Stimulated activated CD4-positive, alpha-beta T cell treated with anti-CD3 and anti-CD28 coated beads, Interleukin-4, amount 100 ng/mL, for 48 hours (primary cell): ENCODE measurements at regions not wholly inside any gene's neighbourhood (a gene's known extent, or its start where the extent isn't known, plus 50 kb on each side); places are given as distances from the start of the nearest gene placed in this dataset.

Experiments
- DNase-seq, 2 donors: peaks; one replicate each; pipeline ENCODE4 v3.0.0-alpha.2; 2020; ENCODE audit warnings: low read depth in 2 of 2

DNA sequence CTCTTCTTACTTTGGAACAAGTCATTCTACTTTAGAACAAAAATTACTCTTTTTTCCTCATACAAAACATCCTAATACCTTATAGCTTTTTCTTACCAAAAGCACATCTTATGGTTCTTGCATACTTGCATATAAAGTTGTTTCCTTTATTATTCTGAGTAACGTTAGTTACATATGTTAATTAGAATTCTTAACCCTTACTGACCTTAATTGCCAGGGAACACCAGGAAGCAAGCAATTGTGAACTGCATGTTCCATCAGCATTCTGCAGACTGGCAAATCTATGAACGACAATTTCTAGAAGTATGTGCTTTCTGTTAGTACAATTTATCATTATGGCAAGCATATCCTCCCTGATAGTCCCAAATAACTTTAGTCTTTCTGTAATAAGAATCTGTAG lies 831.0 kb downstream of the C6orf118 start:
- no peak for DNase-seq

DNA sequence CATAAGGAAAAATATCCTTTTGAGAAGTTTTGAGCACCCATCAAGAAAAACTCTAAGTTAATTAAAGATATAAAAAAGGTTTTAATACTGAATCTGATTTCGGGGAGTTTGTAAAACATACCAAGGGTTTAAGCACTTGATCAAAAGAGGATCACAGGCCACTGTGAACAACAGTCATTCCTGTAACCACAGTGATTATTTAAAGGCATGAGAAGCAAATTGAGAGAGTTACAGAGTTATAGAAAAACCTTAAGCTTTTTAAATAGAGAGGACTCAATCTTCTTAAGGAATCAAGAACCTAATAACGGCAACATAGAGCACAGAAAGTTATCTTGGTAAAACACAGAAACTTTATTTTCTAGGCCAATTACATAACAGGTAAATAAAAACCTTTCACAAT lies 831.6 kb downstream of the C6orf118 start:
- no peak for DNase-seq

DNA sequence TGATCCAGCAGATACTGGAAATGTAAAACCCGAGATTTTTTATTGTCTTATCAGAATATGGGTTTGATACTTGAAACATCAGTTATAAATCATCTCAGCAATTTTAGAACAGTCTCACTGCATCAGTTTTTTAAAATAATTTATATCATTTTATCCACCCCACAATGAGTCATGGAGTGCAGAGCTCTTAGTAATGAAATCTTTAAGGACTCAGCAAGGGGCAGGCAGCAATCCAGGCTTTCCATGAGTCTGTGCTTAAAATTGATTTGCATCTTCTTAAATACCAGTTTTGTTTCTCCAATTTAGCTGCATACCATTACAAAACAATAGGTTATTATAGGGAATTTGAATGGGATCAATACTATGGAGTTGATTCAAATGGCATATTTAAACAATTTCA lies 832.3 kb downstream of the C6orf118 start:
- no peak for DNase-seq

DNA sequence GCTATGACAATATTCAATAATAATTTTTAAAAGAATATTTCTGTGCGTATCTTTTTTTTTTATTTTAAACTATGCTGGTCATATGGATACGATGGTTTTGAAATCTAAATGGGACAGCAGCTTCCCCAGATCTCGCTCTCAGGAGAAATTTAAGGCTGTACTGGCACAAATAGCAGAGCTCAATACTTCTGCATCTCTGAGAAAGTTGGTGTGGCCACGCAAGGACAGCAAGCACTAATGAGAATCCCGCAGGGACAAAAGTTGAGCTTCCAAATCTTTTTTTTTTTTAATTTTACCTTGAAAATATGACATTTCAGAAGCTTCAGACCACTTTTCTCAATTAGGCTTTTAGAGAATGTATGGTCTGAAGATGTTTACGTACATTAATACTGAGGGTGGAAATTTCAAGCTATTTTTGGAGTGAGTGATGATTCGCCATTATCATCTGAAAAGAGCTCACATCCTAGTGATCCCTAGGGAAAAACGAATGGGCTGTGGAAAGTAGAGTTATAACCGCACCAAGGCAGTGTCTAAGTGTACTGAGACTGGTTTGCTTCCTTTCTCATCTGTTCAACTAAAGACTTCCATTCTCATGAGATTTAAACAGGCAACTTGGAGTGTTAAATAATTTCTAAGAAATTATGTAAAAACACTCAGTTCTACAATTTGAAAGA lies 840.0 kb downstream of the C6orf118 start:
- no peak for DNase-seq

GRCh38 chr6:164455835-164456234 lies 853.6 kb downstream of the C6orf118 start:
- DNase-seq, result no peak

DNA sequence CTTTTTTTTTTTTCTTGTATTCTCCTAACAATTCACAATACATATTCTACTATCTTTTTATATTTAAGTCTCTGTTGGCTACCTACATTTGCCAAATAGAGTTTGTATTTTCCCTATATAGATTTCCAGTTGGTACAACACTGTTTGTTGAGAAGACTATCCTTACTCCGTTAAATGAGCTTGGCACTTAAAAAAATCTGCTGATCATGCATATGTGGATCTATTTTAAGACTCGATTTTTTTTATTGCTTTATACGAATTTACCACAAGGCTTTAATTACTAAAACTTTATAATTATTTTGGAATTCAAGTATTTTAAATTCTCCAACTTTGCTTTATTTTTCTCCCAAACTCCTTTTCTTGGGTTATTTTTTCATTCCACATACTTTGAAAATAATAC lies 855.6 kb downstream of the C6orf118 start:
- DNase-seq, result no peak

- no peak for DNase-seq
These were observed 866.8 kb downstream of the C6orf118 start for GRCh38 chr6:164442572-164442971.

- no peak for DNase-seq
These were observed 870.1 kb downstream of the C6orf118 start for GRCh38 chr6:164439331-164439730.

GRCh38 chr6:164436976-164437375 lies 872.4 kb downstream of the C6orf118 start:
- DNase-seq, result no peak

- DNase-seq, result no peak
These were observed 881.5 kb downstream of the C6orf118 start for GRCh38 chr6:164427728-164428402.

GRCh38 chr6:164424489-164424888 lies 884.9 kb downstream of the C6orf118 start:
- DNase-seq, result no peak

- no peak for DNase-seq
These were observed 890.3 kb downstream of the C6orf118 start for GRCh38 chr6:164419099-164419498.

- DNase-seq, result no peak
These were observed 891.2 kb downstream of the C6orf118 start for GRCh38 chr6:164418262-164418588.

DNA sequence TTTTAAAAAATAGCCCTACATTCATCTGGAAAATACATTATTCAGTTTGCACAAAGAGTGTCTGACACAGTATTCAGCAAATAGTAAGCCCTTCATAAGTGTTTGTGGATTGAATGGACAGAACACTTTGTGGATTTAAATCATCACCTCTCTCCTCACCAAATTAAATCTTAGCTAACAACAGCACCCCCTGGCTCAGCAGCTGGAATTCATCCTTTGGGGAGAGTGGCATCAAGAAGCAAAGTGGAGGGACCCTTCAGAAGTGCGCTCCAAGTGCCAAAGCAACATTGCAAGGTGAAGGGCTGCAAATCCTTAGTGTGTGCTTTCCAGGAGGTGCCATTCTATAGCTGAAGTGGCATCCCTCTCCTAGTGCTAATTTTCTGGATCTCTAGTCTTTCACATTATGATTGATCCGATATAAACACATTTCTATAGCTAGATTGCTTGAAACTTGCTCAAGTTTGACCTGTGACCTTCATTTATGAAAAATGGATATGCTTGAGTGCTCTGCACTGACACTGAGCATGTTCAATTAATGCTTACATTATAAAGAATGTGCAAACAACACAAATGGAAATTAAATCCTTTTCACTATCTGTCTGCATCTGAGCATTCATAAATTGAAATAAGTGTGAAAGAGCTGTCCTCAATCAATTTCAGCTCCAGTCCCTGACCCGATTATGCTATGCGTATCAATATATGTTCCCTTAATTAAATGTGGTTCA lies 891.7 kb downstream of the C6orf118 start:
- no peak for DNase-seq

DNA sequence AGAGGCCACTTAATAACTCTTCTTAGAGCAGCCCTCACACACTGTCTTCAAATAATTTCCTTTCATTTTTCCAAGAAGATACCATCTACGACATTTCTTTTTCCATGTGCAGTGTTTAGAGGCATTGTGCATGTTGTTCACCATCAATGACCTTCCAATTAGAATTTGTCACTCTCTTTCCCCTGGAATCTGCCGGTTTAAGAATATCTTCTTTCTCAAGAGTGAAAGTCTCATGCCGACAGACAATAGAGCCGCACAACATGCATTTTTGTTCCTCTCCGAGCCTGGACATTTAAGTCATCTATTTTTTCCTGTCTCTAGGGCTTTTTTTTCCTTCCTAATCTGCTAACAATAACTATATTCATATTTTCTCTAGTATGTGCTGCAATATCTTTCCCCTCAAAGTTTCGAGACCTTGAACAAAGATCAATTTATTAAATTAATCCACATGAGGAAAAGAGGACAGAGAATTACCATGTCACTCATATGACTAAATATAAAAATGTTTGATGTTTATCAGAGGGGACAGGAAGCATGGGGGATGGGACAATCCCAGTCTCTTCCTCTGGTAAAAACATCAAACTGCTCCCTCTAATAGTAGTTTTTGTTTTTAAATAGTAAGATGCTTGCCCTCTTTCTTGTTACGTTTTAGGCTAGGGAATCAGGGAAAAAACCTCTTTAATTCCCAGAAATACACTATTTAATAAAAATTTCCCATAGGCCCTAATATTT lies 893.4 kb downstream of the C6orf118 start:
- no peak for DNase-seq

DNA sequence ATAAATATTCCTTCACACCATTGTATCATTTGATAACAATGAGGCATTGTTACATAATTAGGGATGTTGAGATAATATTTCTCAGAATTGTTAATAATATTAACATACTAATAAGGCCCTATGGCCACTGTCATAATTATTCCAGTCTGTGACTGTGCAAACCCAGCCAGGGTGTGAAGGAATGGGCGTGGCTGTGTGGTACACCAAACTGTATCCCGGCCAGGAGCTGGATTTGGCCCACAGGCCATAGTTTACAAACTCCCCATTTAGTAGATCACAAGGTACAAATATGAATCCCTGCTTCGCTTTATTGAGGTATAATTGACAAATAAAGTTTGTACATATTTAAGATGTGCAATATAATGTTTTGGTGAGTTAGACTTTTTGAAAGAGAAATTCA lies 894.7 kb downstream of the C6orf118 start:
- no peak for DNase-seq

- DNase-seq, result no peak
These were observed 896.8 kb downstream of the C6orf118 start for GRCh38 chr6:164412566-164412965.

GRCh38 chr6:164410017-164410416 lies 899.4 kb downstream of the C6orf118 start:
- DNase-seq, result no peak

GRCh38 chr6:164409309-164410009 lies 899.9 kb downstream of the C6orf118 start:
- no peak for DNase-seq

DNA sequence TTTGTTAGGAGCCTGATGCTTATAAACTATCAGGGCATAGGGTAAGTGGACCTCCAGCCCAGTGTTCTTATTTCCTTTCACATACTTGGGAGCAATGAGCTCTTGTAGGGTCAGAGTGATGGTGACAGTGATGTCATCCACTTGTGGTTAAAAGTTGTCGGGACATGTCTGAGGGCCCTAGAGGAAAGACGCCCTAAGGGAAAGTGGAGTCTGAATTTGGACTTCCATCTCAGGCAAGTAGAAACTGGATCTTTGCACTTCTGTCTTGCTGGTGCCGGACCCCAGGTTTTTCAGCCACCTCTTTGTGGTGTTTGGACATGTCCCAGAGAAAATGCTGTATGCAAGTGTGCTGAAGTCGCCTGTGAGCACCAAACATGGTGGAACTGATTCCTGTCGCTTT lies 900.5 kb downstream of the C6orf118 start:
- no peak for DNase-seq

- DNase-seq, result no peak
These were observed 904.5 kb downstream of the C6orf118 start for GRCh38 chr6:164404812-164405488.
